Small intestine (tissue), 7 donors: ENCODE measurements at regions not wholly inside any gene's neighbourhood (a gene's known extent, or its start where the extent isn't known, plus 50 kb on each side); places are given as distances from the start of the nearest gene placed in this dataset.
"Not testable (repeated sequence)": the region's sequence is repeated elsewhere in the genome, so short reads cannot be mapped to it uniquely, and the experiment has no call there.

ENCODE experiments used
- DNase-seq, 2 donors: peaks; one replicate each; pipeline versions ENCODE4 v3.0.0 to v3.0.0-alpha.2; 2013
- FAIRE-seq: peaks from 2 replicates; lab custom pipeline; 2012; peaks lifted over from hg19 to GRCh38; lab: Jason Lieb, UNC
- H3K27ac ChIP-seq, 3 donors: one replicate each; pipeline ENCODE4 v1.5.1; 2013; ENCODE audit warnings: low read length in 2 of 3, mild to moderate bottlenecking in 2 of 3, control low read depth in 1 of 3, inconsistent platforms in 1 of 3, low read depth in 1 of 3, moderate library complexity in 1 of 3
- H3K27me3 ChIP-seq, 3 donors: one replicate each; pipeline ENCODE4 v1.6.1; 2013; ENCODE audit warnings: low read length in 3 of 3, inconsistent platforms in 1 of 3; ENCODE audit not compliant: control insufficient read depth in 3 of 3, insufficient read depth in 3 of 3
- H3K36me3 ChIP-seq, 3 donors: one replicate each; pipeline ENCODE4 v1.6.1; 2013; ENCODE audit warnings: low read length in 3 of 3, inconsistent platforms in 1 of 3, low read depth in 1 of 3, mild to moderate bottlenecking in 1 of 3, moderate library complexity in 1 of 3; ENCODE audit not compliant: control insufficient read depth in 3 of 3, insufficient read depth in 2 of 3
- H3K4me1 ChIP-seq, 3 donors: one replicate each; pipeline ENCODE4 v1.6.1; 2013; ENCODE audit warnings: low read length in 2 of 3, inconsistent platforms in 1 of 3, low read depth in 1 of 3, mild to moderate bottlenecking in 1 of 3, moderate library complexity in 1 of 3; ENCODE audit not compliant: control insufficient read depth in 3 of 3, insufficient read depth in 2 of 3
- H3K4me3 ChIP-seq, 3 donors: one replicate each; pipeline ENCODE4 v1.5.1; 2013; ENCODE audit warnings: low read length in 3 of 3, control low read depth in 1 of 3, inconsistent platforms in 1 of 3, low read depth in 1 of 3, mild to moderate bottlenecking in 1 of 3, moderate library complexity in 1 of 3
- H3K9me3 ChIP-seq, 2 donors: one replicate each; pipeline ENCODE4 v1.6.1; 2013; ENCODE audit warnings: low read depth in 1 of 2, low read length in 1 of 2; ENCODE audit not compliant: control insufficient read depth in 2 of 2, insufficient read depth in 1 of 2
- WGBS, 3 donors: extraction: QIAGEN DNeasy Blood & Tissue Kit; methylation state at CpG; one replicate each; pipeline ENCODE4 v1.1.7; 2013; 5-methylcytosine and 5-hydroxymethylcytosine counted together
- donor health status: healthy with polysubstance abuse.
- donor health status: control.
- donor health status: control.
- donor health status: Bipolar disorder and iron deficiency.
- donor health status: healthy.

GRCh38 chr5:130795037-130795436 lies 370.0 kb downstream of the HINT1 start:
- Histone ChIP-seq H3K36me3 (no peaks in the 10 kb centered on the region), H3K9me3 (no peaks in the 10 kb centered on the region), H3K4me3 (no peak overlapping the region), H3K27ac (no peak overlapping the region), H3K4me1 (no peaks in the 10 kb centered on the region), H3K27me3 (no peaks in the 10 kb centered on the region)
- no peak for DNase-seq
- no peak for FAIRE-seq
- 77 to 87% (median 79%) methylated on average over 2 of the region's 2 CpGs for WGBS, 3 donors

GRCh38 chr5:130777794-130778193 lies 387.3 kb downstream of the HINT1 start:
- no peaks in the 10 kb centered on the region for H3K4me1 ChIP-seq
- H3K27ac ChIP-seq = no peak overlapping the region
- DNase-seq (no peak), FAIRE-seq (no peak)
- H3K36me3 ChIP-seq = no peaks in the 10 kb centered on the region
- no peaks in the 10 kb centered on the region for H3K27me3 ChIP-seq
- H3K4me3 ChIP-seq = no peak overlapping the region
- H3K9me3 ChIP-seq = no peaks in the 10 kb centered on the region

GRCh38 chr5:130773813-130774212 lies 391.2 kb downstream of the HINT1 start:
- WGBS, 3 donors = 33 to 68% (median 56%) methylated on average over 3 of the region's 3 CpGs
- DNase-seq = no peak
- Histone ChIP-seq H3K36me3 (no peaks in the 10 kb centered on the region), H3K4me3 (no peak overlapping the region), H3K9me3 (no peaks in the 10 kb centered on the region), H3K27ac (no peak overlapping the region), H3K27me3 (no peaks in the 10 kb centered on the region), H3K4me1 (no peaks in the 10 kb centered on the region)
- FAIRE-seq = no peak

GRCh38 chr5:130762031-130762430 lies 403.0 kb downstream of the HINT1 start:
- Histone ChIP-seq H3K9me3 (peaks cover 0 to 3% of the 10 kb centered on the region in 2 donors), H3K4me1 (no peaks in the 10 kb centered on the region), H3K27me3 (no peaks in the 10 kb centered on the region), H3K36me3 (no peaks in the 10 kb centered on the region), H3K27ac (no peak overlapping the region), H3K4me3 (no peak overlapping the region)
- 56 to 78% (median 62%) methylated on average over 1 of the region's 1 CpG for WGBS, 3 donors
- DNase-seq = no peak
- no peak for FAIRE-seq

GRCh38 chr5:130759061-130759460 lies 406.0 kb downstream of the HINT1 start:
- DNase-seq (no peak), FAIRE-seq (no peak)
- H3K36me3 ChIP-seq = no peaks in the 10 kb centered on the region
- no peaks in the 10 kb centered on the region for H3K9me3 ChIP-seq
- H3K4me3 ChIP-seq = no peak overlapping the region
- WGBS, 3 donors = 49 to 79% (median 67%) methylated on average over 3 of the region's 3 CpGs
- H3K4me1 ChIP-seq = no peaks in the 10 kb centered on the region
- H3K27ac ChIP-seq = no peak overlapping the region
- no peaks in the 10 kb centered on the region for H3K27me3 ChIP-seq

DNA sequence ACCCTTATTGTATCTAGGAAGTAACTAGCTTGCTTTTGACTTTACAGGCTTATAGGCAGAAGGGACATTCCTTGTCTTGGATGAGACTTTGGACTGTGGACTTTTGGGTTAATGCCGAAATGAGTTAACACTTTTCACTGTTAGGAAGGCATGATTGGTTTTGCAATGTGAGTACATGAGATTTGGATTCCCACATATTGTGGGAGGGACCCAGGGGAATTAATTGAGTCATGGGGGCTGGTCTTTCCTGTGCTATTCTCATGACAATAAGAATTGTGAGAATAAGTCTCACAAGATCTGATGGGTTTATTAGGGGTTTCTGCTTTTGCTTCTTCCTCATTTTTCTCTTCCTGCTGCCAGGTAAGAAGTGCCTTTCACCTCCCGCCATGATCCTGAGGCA lies 417.5 kb downstream of the HINT1 start:
- DNase-seq (no peak), FAIRE-seq (no peak)
- Histone ChIP-seq H3K36me3 (no peaks in the 10 kb centered on the region), H3K4me1 (no peaks in the 10 kb centered on the region), H3K27me3 (no peaks in the 10 kb centered on the region), H3K4me3 (no peak overlapping the region), H3K27ac (no peak overlapping the region), H3K9me3 (peaks cover 0 to 3% of the 10 kb centered on the region in 2 donors)
- 68 to 89% (median 79%) methylated on average over 2 of the region's 2 CpGs for WGBS, 3 donors

GRCh38 chr5:130746641-130747040 lies 418.4 kb downstream of the HINT1 start:
- H3K4me1 ChIP-seq, H3K4me3 ChIP-seq, DNase-seq, FAIRE-seq, H3K9me3 ChIP-seq, H3K27ac ChIP-seq, H3K27me3 ChIP-seq, H3K36me3 ChIP-seq: not testable (repeated sequence)

GRCh38 chr5:130743092-130743491 lies 422.0 kb downstream of the HINT1 start:
- Histone ChIP-seq H3K27ac (no peak overlapping the region), H3K4me1 (no peaks in the 10 kb centered on the region), H3K27me3 (no peaks in the 10 kb centered on the region), H3K36me3 (no peaks in the 10 kb centered on the region), H3K4me3 (no peak overlapping the region), H3K9me3 (peaks cover 0 to 10% of the 10 kb centered on the region in 2 donors)
- 49 to 78% (median 52%) methylated on average over 1 of the region's 1 CpG for WGBS, 3 donors
- FAIRE-seq (no peak), DNase-seq (no peak)

GRCh38 chr5:130740047-130740569 lies 424.9 kb downstream of the HINT1 start:
- 78 to 84% (median 82%) methylated on average over 5 of the region's 5 CpGs for WGBS, 3 donors
- Histone ChIP-seq H3K4me3 (no peak overlapping the region), H3K27ac (no peak overlapping the region), H3K27me3 (no peaks in the 10 kb centered on the region), H3K9me3 (peaks cover 0 to 7% of the 10 kb centered on the region in 2 donors), H3K4me1 (no peaks in the 10 kb centered on the region), H3K36me3 (no peaks in the 10 kb centered on the region)
- FAIRE-seq = no peak
- DNase-seq = no peak
